ENCODE measurements at regions not wholly inside any gene's neighbourhood (a gene's known extent, or its start where the extent isn't known, plus 50 kb on each side); places are given as distances from the start of the nearest gene placed in this dataset.

- no peak for TF ChIP-seq REST (IDR thresholded peaks at IDR 0.05; ENCODE audit: insufficient replicate concordance, low read depth)
- TF ChIP-seq, protein P1, sequence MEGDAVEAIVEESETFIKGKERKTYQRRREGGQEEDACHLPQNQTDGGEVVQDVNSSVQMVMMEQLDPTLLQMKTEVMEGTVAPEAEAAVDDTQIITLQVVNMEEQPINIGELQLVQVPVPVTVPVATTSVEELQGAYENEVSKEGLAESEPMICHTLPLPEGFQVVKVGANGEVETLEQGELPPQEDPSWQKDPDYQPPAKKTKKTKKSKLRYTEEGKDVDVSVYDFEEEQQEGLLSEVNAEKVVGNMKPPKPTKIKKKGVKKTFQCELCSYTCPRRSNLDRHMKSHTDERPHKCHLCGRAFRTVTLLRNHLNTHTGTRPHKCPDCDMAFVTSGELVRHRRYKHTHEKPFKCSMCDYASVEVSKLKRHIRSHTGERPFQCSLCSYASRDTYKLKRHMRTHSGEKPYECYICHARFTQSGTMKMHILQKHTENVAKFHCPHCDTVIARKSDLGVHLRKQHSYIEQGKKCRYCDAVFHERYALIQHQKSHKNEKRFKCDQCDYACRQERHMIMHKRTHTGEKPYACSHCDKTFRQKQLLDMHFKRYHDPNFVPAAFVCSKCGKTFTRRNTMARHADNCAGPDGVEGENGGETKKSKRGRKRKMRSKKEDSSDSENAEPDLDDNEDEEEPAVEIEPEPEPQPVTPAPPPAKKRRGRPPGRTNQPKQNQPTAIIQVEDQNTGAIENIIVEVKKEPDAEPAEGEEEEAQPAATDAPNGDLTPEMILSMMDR (IDR thresholded peaks at IDR 0.05; ENCODE audit: insufficient read depth, low read length) = no peak
Measured at GRCh38 chr7:137120690-137121089, 222.8 kb downstream of the PTN start.
